BLaER1 treated with 17β-estradiol and CSF1 and Interleukin-3, amounts not matched to agents 10 nM and 100 nM (cell line): ENCODE measurements at regions not wholly inside any gene's neighbourhood (a gene's known extent, or its start where the extent isn't known, plus 50 kb on each side); places are given as distances from the start of the nearest gene placed in this dataset.

Source experiments
- H3K27ac ChIP-seq, 11 experiments: shearing (Covaris generic); formaldehyde crosslinking; 2 replicates each; pipeline ENCODE4 v1.8.1; 2022
- H3K27me3 ChIP-seq, 11 experiments: shearing (Covaris generic); formaldehyde crosslinking; 2 replicates each; pipeline ENCODE4 v1.8.1; 2022
- H3K36me3 ChIP-seq, 11 experiments: shearing (Covaris generic); formaldehyde crosslinking; 2 replicates each; pipeline ENCODE4 v1.8.1; 2022
- H3K4me1 ChIP-seq, 10 experiments: shearing (Covaris generic); formaldehyde crosslinking; 2 replicates each; pipeline ENCODE4 v1.8.1; 2022
- H3K4me2 ChIP-seq, 11 experiments: shearing (Covaris generic); formaldehyde crosslinking; 2 replicates each; pipeline ENCODE4 v1.8.1; 2022
- H3K4me3 ChIP-seq, 10 experiments: shearing (Covaris generic); formaldehyde crosslinking; 2 replicates each; pipeline ENCODE4 v1.8.1; 2022
- H3K9ac ChIP-seq, 11 experiments: shearing (Covaris generic); formaldehyde crosslinking; 2 replicates each; pipeline ENCODE4 v1.8.1; 2022
- H3K9me3 ChIP-seq, 11 experiments: shearing (Covaris generic); formaldehyde crosslinking; replicated peaks in 1 of 11; 2 replicates each; pipeline ENCODE4 v1.8.1; 2022
- H4K20me1 ChIP-seq, 11 experiments: shearing (Covaris generic); formaldehyde crosslinking; 2 replicates each; pipeline ENCODE4 v1.8.1; 2022
- Cebpa-rat ChIP-seq, 11 experiments: shearing (Covaris generic); IDR thresholded peaks; 2 replicates each; pipeline ENCODE4 v1.8.1; 2022

- H3K27me3 ChIP-seq = no peaks in the 10 kb centered on the region
- no peak overlapping the region for H3K9ac ChIP-seq
- H3K4me2 ChIP-seq = no peak overlapping the region
- H3K36me3 ChIP-seq = no peaks in the 10 kb centered on the region
- no peak for TF ChIP-seq Cebpa-rat (IDR thresholded peaks at IDR 0.05)
- H3K27ac ChIP-seq = no peak overlapping the region
- H3K9me3 ChIP-seq = peaks cover 0 to 3% (median 0%) of the 10 kb centered on the region in 11 experiments; a peak in 1 of 22 replicates
- H3K4me1 ChIP-seq = no peaks in the 10 kb centered on the region
- no peak overlapping the region for H3K4me3 ChIP-seq
- no peaks in the 10 kb centered on the region for H4K20me1 ChIP-seq
Measured at GRCh38 chr11:109363682-109364081, 58.3 kb upstream of the C11orf87 start.

GRCh38 chr11:109364851-109365250 is 57.1 kb upstream of the C11orf87 start:
- H3K27me3 ChIP-seq = no peaks in the 10 kb centered on the region
- H3K4me1 ChIP-seq = no peaks in the 10 kb centered on the region
- no peaks in the 10 kb centered on the region for H3K36me3 ChIP-seq
- no peak overlapping the region for H3K4me3 ChIP-seq
- no peaks in the 10 kb centered on the region for H4K20me1 ChIP-seq
- TF ChIP-seq Cebpa-rat (IDR thresholded peaks at IDR 0.05) = no peak
- H3K9ac ChIP-seq = no peak overlapping the region
- no peak overlapping the region for H3K27ac ChIP-seq
- peaks cover 0 to 12% (median 0%) of the 10 kb centered on the region in 11 experiments; a peak in 5 of 22 replicates for H3K9me3 ChIP-seq
- H3K4me2 ChIP-seq = no peak overlapping the region

- Histone ChIP-seq H3K27me3 (no peaks in the 10 kb centered on the region), H3K4me1 (no peaks in the 10 kb centered on the region), H3K9ac (no peak overlapping the region), H3K4me2 (no peak overlapping the region), H3K27ac (no peak overlapping the region), H3K4me3 (no peak overlapping the region), H3K9me3 (peaks cover 6 to 30% (median 11%) of the 10 kb centered on the region in 11 experiments; a peak in 20 of 22 replicates), H3K36me3 (no peaks in the 10 kb centered on the region), H4K20me1 (no peaks in the 10 kb centered on the region)
- TF ChIP-seq Cebpa-rat (IDR thresholded peaks at IDR 0.05) = no peak
Measured at GRCh38 chr11:109371444-109372176, 50.4 kb upstream of the C11orf87 start.
